Effector memory CD8-positive, alpha-beta T cell (primary cell): ENCODE measurements at regions not wholly inside any gene's neighbourhood (a gene's known extent, or its start where the extent isn't known, plus 50 kb on each side); places are given as distances from the start of the nearest gene placed in this dataset.

ENCODE experiments used
- ATAC-seq: fragments of 150-1000 bp; cut with Tn5 transposase; replicated peaks from 2 replicates; pipeline ENCODE4 v1.10.0; 2021; ENCODE audit warnings: mild to moderate bottlenecking, moderate library complexity
- DNase-seq, 3 experiments: peaks; one replicate each; pipeline ENCODE4 v3.0.0; 2021
- H3K27ac Mint-ChIP-seq, 2 donors: one replicate each; pipeline ENCODE4 v1.8.0; 2022; ENCODE audit warnings: mild to moderate bottlenecking in 2 of 2, mixed read lengths in 2 of 2, moderate library complexity in 2 of 2
- H3K27me3 Mint-ChIP-seq, 2 donors: one replicate each; pipeline ENCODE4 v1.8.0; 2022; ENCODE audit warnings: mixed read lengths in 2 of 2
- H3K36me3 Mint-ChIP-seq: one replicate; pipeline ENCODE4 v1.8.0; 2022; ENCODE audit warnings: mild to moderate bottlenecking, moderate library complexity, mixed read lengths; ENCODE audit not compliant: insufficient read depth
- H3K4me1 Mint-ChIP-seq, 2 donors: one replicate each; pipeline ENCODE4 v1.8.0; 2022; ENCODE audit warnings: low read depth in 2 of 2, mixed read lengths in 2 of 2
- H3K4me3 Mint-ChIP-seq, 2 donors: one replicate each; pipeline ENCODE4 v1.8.0; 2022; ENCODE audit warnings: mild to moderate bottlenecking in 2 of 2, mixed read lengths in 2 of 2, moderate library complexity in 2 of 2
- H3K9me3 Mint-ChIP-seq, 2 donors: one replicate each; pipeline ENCODE4 v1.8.0; 2022; ENCODE audit warnings: mixed read lengths in 2 of 2

GRCh38 chr6:168136622-168137021 is 57.6 kb upstream of the FRMD1 start:
- H3K4me3 Mint-ChIP-seq: no peak overlapping the region
- ATAC-seq: no peak
- no peaks in the 10 kb centered on the region for H3K36me3 Mint-ChIP-seq
- no peak for DNase-seq
- peaks cover 0 to under 1% of the 10 kb centered on the region in 2 donors for H3K4me1 Mint-ChIP-seq
- H3K27me3 Mint-ChIP-seq: peaks cover 7 to 39% of the 10 kb centered on the region in 2 donors
- H3K9me3 Mint-ChIP-seq: no peaks in the 10 kb centered on the region
- H3K27ac Mint-ChIP-seq: no peak overlapping the region

- no peaks in the 10 kb centered on the region for H3K9me3 Mint-ChIP-seq
- H3K36me3 Mint-ChIP-seq: no peaks in the 10 kb centered on the region
- peaks cover 0 to 4% of the 10 kb centered on the region in 2 donors for H3K4me1 Mint-ChIP-seq
- ATAC-seq: no peak
- peaks cover 12 to 46% of the 10 kb centered on the region in 2 donors for H3K27me3 Mint-ChIP-seq
- DNase-seq: no peak
- H3K4me3 Mint-ChIP-seq: no peak overlapping the region
- H3K27ac Mint-ChIP-seq: no peak overlapping the region
These were observed 57.0 kb upstream of the FRMD1 start for GRCh38 chr6:168136001-168136400.

- H3K4me1 Mint-ChIP-seq: peaks cover 0 to 4% of the 10 kb centered on the region in 2 donors
- no peaks in the 10 kb centered on the region for H3K36me3 Mint-ChIP-seq
- no peak overlapping the region for H3K27ac Mint-ChIP-seq
- ATAC-seq (no peak), DNase-seq (no peak)
- H3K27me3 Mint-ChIP-seq: peaks cover 12 to 48% of the 10 kb centered on the region in 2 donors
- H3K9me3 Mint-ChIP-seq: no peaks in the 10 kb centered on the region
- no peak overlapping the region for H3K4me3 Mint-ChIP-seq
These were observed 55.7 kb upstream of the FRMD1 start for GRCh38 chr6:168134560-168135201.

GRCh38 chr6:168133687-168134559 is 54.9 kb upstream of the FRMD1 start:
- peaks cover 12 to 48% of the 10 kb centered on the region in 2 donors for H3K27me3 Mint-ChIP-seq
- no peaks in the 10 kb centered on the region for H3K9me3 Mint-ChIP-seq
- no peak for ATAC-seq
- H3K36me3 Mint-ChIP-seq: no peaks in the 10 kb centered on the region
- H3K27ac Mint-ChIP-seq: no peak overlapping the region
- no peak for DNase-seq
- no peak overlapping the region for H3K4me3 Mint-ChIP-seq
- peaks cover 0 to 4% of the 10 kb centered on the region in 2 donors for H3K4me1 Mint-ChIP-seq

GRCh38 chr6:168133168-168133561 is 54.2 kb upstream of the FRMD1 start:
- Mint-ChIP-seq H3K27me3 (peaks cover 12 to 48% of the 10 kb centered on the region in 2 donors), H3K9me3 (no peaks in the 10 kb centered on the region), H3K36me3 (no peaks in the 10 kb centered on the region), H3K4me1 (peaks cover 0 to 4% of the 10 kb centered on the region in 2 donors), H3K4me3 (no peak overlapping the region), H3K27ac (no peak overlapping the region)
- DNase-seq (no peak), ATAC-seq (no peak)

- no peaks in the 10 kb centered on the region for H3K36me3 Mint-ChIP-seq
- no peak for DNase-seq
- H3K4me1 Mint-ChIP-seq: peaks cover 0 to 4% of the 10 kb centered on the region in 2 donors
- H3K4me3 Mint-ChIP-seq: no peak overlapping the region
- no peaks in the 10 kb centered on the region for H3K9me3 Mint-ChIP-seq
- no peak overlapping the region for H3K27ac Mint-ChIP-seq
- peaks cover 12 to 48% of the 10 kb centered on the region in 2 donors for H3K27me3 Mint-ChIP-seq
- no peak for ATAC-seq
These were observed 53.6 kb upstream of the FRMD1 start for GRCh38 chr6:168132531-168133167.

GRCh38 chr6:168131464-168132415 is 52.7 kb upstream of the FRMD1 start:
- H3K9me3 Mint-ChIP-seq: no peaks in the 10 kb centered on the region
- peaks cover 0 to 4% of the 10 kb centered on the region in 2 donors for H3K4me1 Mint-ChIP-seq
- peaks cover 12 to 48% of the 10 kb centered on the region in 2 donors for H3K27me3 Mint-ChIP-seq
- ATAC-seq: no peak
- no peak for DNase-seq
- no peak overlapping the region for H3K4me3 Mint-ChIP-seq
- H3K36me3 Mint-ChIP-seq: no peaks in the 10 kb centered on the region
- H3K27ac Mint-ChIP-seq: no peak overlapping the region

GRCh38 chr6:168130697-168131371 is 51.8 kb upstream of the FRMD1 start:
- no peaks in the 10 kb centered on the region for H3K9me3 Mint-ChIP-seq
- H3K36me3 Mint-ChIP-seq: no peaks in the 10 kb centered on the region
- H3K27ac Mint-ChIP-seq: no peak overlapping the region
- ATAC-seq (no peak), DNase-seq (no peak)
- H3K4me1 Mint-ChIP-seq: peaks cover 0 to 4% of the 10 kb centered on the region in 2 donors
- no peak overlapping the region for H3K4me3 Mint-ChIP-seq
- H3K27me3 Mint-ChIP-seq: peaks cover 12 to 46% of the 10 kb centered on the region in 2 donors

GRCh38 chr6:168130168-168130696 is 51.2 kb upstream of the FRMD1 start:
- Mint-ChIP-seq H3K4me1 (peaks cover 0 to 4% of the 10 kb centered on the region in 2 donors), H3K9me3 (no peaks in the 10 kb centered on the region), H3K27ac (no peak overlapping the region), H3K36me3 (no peaks in the 10 kb centered on the region), H3K27me3 (peaks cover 12 to 46% of the 10 kb centered on the region in 2 donors), H3K4me3 (no peak overlapping the region)
- DNase-seq (no peak), ATAC-seq (no peak)

GRCh38 chr6:168129292-168130167 is 50.5 kb upstream of the FRMD1 start:
- no peaks in the 10 kb centered on the region for H3K9me3 Mint-ChIP-seq
- H3K27me3 Mint-ChIP-seq: peaks cover 12 to 40% of the 10 kb centered on the region in 2 donors
- H3K4me3 Mint-ChIP-seq: no peak overlapping the region
- peaks cover 0 to 4% of the 10 kb centered on the region in 2 donors for H3K4me1 Mint-ChIP-seq
- H3K36me3 Mint-ChIP-seq: no peaks in the 10 kb centered on the region
- no peak for ATAC-seq
- H3K27ac Mint-ChIP-seq: no peak overlapping the region
- DNase-seq: no peak

- no peak overlapping the region for H3K4me3 Mint-ChIP-seq
- ATAC-seq (no peak), DNase-seq (no peak)
- no peaks in the 10 kb centered on the region for H3K9me3 Mint-ChIP-seq
- peaks cover 12 to 32% of the 10 kb centered on the region in 2 donors for H3K27me3 Mint-ChIP-seq
- no peak overlapping the region for H3K27ac Mint-ChIP-seq
- no peaks in the 10 kb centered on the region for H3K36me3 Mint-ChIP-seq
- peaks cover 0 to 4% of the 10 kb centered on the region in 2 donors for H3K4me1 Mint-ChIP-seq
These were observed 49.7 kb upstream of the FRMD1 start for GRCh38 chr6:168128631-168129291.
